ENCODE measurements at regions not wholly inside any gene's neighbourhood (a gene's known extent, or its start where the extent isn't known, plus 50 kb on each side); places are given as distances from the start of the nearest gene placed in this dataset.
A peak's percentile ranks its signal among the peaks of the same experiment; 100 is the strongest.

- DNase-seq, result peak; percentile 71
Measured at GRCh38 chr9:118529210-118529609, 825.0 kb downstream of the TLR4 start.

- no peak for DNase-seq
Measured at GRCh38 chr9:118529624-118530214, 825.5 kb downstream of the TLR4 start.

- no peak for DNase-seq
Measured at GRCh38 chr9:118532592-118532991, 828.4 kb downstream of the TLR4 start.

- DNase-seq, result peak; percentile 74
Measured at GRCh38 chr9:118533101-118533500, 828.9 kb downstream of the TLR4 start.

- no peak for DNase-seq
Measured at GRCh38 chr9:118533850-118534249, 829.6 kb downstream of the TLR4 start.

- DNase-seq, result no peak
Measured at GRCh38 chr9:118536153-118536552, 832.0 kb downstream of the TLR4 start.

- DNase-seq, result no peak
Measured at GRCh38 chr9:118538959-118539358, 830.3 kb downstream of the BRINP1 start.

- no peak for DNase-seq
Measured at GRCh38 chr9:118553465-118553864, 815.8 kb downstream of the BRINP1 start.

- DNase-seq, result no peak
Measured at GRCh38 chr9:118554987-118555386, 814.2 kb downstream of the BRINP1 start.

- peak; percentile 51 for DNase-seq
Measured at GRCh38 chr9:118558026-118558425, 811.2 kb downstream of the BRINP1 start.

GRCh38 chr9:118558891-118559290 lies 810.3 kb downstream of the BRINP1 start:
- DNase-seq, result no peak

GRCh38 chr9:118561051-118561450 lies 808.2 kb downstream of the BRINP1 start:
- DNase-seq, result peak; percentile 23

- DNase-seq, result peak; percentile 62
Measured at GRCh38 chr9:118563677-118564076, 805.6 kb downstream of the BRINP1 start.

- DNase-seq, result peak; percentile 37
Measured at GRCh38 chr9:118567861-118568260, 801.4 kb downstream of the BRINP1 start.

- DNase-seq, result no peak
Measured at GRCh38 chr9:118568704-118569103, 800.5 kb downstream of the BRINP1 start.

- no peak for DNase-seq
Measured at GRCh38 chr9:118569148-118569547, 800.1 kb downstream of the BRINP1 start.

- DNase-seq, result no peak
Measured at GRCh38 chr9:118570066-118570465, 799.2 kb downstream of the BRINP1 start.

- DNase-seq, result peak; percentile 67
Measured at GRCh38 chr9:118575341-118576070, 793.7 kb downstream of the BRINP1 start.

- DNase-seq, result peak; percentile 90
Measured at GRCh38 chr9:118577121-118577520, 792.1 kb downstream of the BRINP1 start.

- DNase-seq, result peak; percentile 88
Measured at GRCh38 chr9:118578467-118578866, 790.8 kb downstream of the BRINP1 start.

GRCh38 chr9:118583414-118583813 lies 785.8 kb downstream of the BRINP1 start:
- DNase-seq, result no peak

- DNase-seq, result no peak
Measured at GRCh38 chr9:118586978-118587377, 782.3 kb downstream of the BRINP1 start.

GRCh38 chr9:118594428-118594827 lies 774.8 kb downstream of the BRINP1 start:
- DNase-seq, result no peak

- peak; percentile 83 for DNase-seq
Measured at GRCh38 chr9:118595719-118596305, 773.4 kb downstream of the BRINP1 start.

Measured in HCEC 1CT (cell line).